Spleen (tissue), 7 donors: ENCODE measurements at regions not wholly inside any gene's neighbourhood (a gene's known extent, or its start where the extent isn't known, plus 50 kb on each side); places are given as distances from the start of the nearest gene placed in this dataset.

Experiments used
- CTCF ChIP-seq, 11 experiments: fragments of 200-600 bp in 7 of 11; fragments of 450-650 bp in 4 of 11; sonication (generic) in 4 of 11; IDR thresholded peaks in 8 of 11; conservative IDR thresholded peaks in 3 of 11; 1 replicate in 7 of 11; 2 replicates in 4 of 11; pipeline versions ENCODE4 v1.4.0 to v1.8.0; 2016 to 2021; ENCODE audit warnings: antibody characterized with exemption in 11 of 11, inconsistent platforms in 4 of 11, mild to moderate bottlenecking in 1 of 11
- POLR2A ChIP-seq, 3 donors: fragments of 450-650 bp; IDR thresholded peaks; one replicate each; pipeline ENCODE4 v1.5.1; 2017; ENCODE audit warnings: antibody characterized with exemption in 3 of 3, mild to moderate bottlenecking in 1 of 3
- POLR2AphosphoS5 ChIP-seq, 3 donors: sonication (generic); formaldehyde crosslinking; IDR thresholded peaks; one replicate each; pipeline ENCODE4 v1.5.1; 2017; ENCODE audit warnings: antibody characterized with exemption in 3 of 3
- donor health status: DM: no; HTN: no; CAD: no; lungs with moderate emphysema.
- donor health status: DM: no; HTN: no; CAD: no.
- donor health status: DM: no; HTN: no; CAD: no.

GRCh38 chr14:98501335-98501734, 770.7 kb downstream of the BCL11B start:
- TF ChIP-seq CTCF (IDR thresholded peaks at IDR 0.05 in 8 of 11, conservative IDR thresholded peaks at IDR 0.05 in 3 of 11) (no peak), POLR2AphosphoS5 (IDR thresholded peaks at IDR 0.05) (no peak), POLR2A (IDR thresholded peaks at IDR 0.05) (no peak)
